Calu3 (cell line): ENCODE measurements at regions not wholly inside any gene's neighbourhood (a gene's known extent, or its start where the extent isn't known, plus 50 kb on each side); places are given as distances from the start of the nearest gene placed in this dataset.

Source experiments
- BruUV-seq: library from RNA; stranded (reverse); fragments of 400-500 nt; replicated peaks from 2 replicates; lab custom pipeline; 2021; lab: Mats Ljungman, UMichigan
- CTCF ChIA-PET: fragments of 300-600 bp; sonication (Branson Sonifier 250); formaldehyde crosslinking; loops from one replicate; lab custom pipeline; 2022; ENCODE audit warnings: antibody characterized with exemption; lab: Charles Lee
- DNase-seq: peaks from one replicate; pipeline ENCODE4 v3.0.0; 2022
- H3K27ac Mint-ChIP-seq: one replicate; pipeline ENCODE4 v1.8.0; 2022; ENCODE audit warnings: mixed read lengths; ENCODE audit not compliant: unreplicated experiment
- H3K27me3 Mint-ChIP-seq: one replicate; pipeline ENCODE4 v1.8.0; 2022; ENCODE audit warnings: mixed read lengths; ENCODE audit not compliant: unreplicated experiment
- H3K36me3 Mint-ChIP-seq: one replicate; pipeline ENCODE4 v1.8.0; 2022; ENCODE audit warnings: mild to moderate bottlenecking, moderate library complexity, mixed read lengths; ENCODE audit not compliant: insufficient read depth, unreplicated experiment
- H3K4me1 Mint-ChIP-seq: one replicate; pipeline ENCODE4 v1.8.0; 2022; ENCODE audit warnings: mild to moderate bottlenecking, low read depth, mixed read lengths; ENCODE audit not compliant: unreplicated experiment
- H3K4me3 Mint-ChIP-seq: one replicate; pipeline ENCODE4 v1.8.0; 2022; ENCODE audit warnings: mild to moderate bottlenecking, low read depth, moderate library complexity, mixed read lengths; ENCODE audit not compliant: unreplicated experiment
- H3K9me3 Mint-ChIP-seq: one replicate; pipeline ENCODE4 v1.8.0; 2022; ENCODE audit warnings: low read depth, mixed read lengths; ENCODE audit not compliant: unreplicated experiment
- intact Hi-C: fragments of 100-400 bp; cut with micrococcal nuclease; formaldehyde crosslinking; loops from one replicate; pipeline ENCODE4 v1.10.0; 2022; ENCODE audit not compliant: unreplicated experiment
- TF ChIP-seq, protein P1 (sequence below): fragments of 200-600 bp; IDR thresholded peaks from one replicate; pipeline ENCODE4 v1.8.0; 2022; ENCODE audit warnings: antibody characterized with exemption; ENCODE audit not compliant: unreplicated experiment

DNA sequence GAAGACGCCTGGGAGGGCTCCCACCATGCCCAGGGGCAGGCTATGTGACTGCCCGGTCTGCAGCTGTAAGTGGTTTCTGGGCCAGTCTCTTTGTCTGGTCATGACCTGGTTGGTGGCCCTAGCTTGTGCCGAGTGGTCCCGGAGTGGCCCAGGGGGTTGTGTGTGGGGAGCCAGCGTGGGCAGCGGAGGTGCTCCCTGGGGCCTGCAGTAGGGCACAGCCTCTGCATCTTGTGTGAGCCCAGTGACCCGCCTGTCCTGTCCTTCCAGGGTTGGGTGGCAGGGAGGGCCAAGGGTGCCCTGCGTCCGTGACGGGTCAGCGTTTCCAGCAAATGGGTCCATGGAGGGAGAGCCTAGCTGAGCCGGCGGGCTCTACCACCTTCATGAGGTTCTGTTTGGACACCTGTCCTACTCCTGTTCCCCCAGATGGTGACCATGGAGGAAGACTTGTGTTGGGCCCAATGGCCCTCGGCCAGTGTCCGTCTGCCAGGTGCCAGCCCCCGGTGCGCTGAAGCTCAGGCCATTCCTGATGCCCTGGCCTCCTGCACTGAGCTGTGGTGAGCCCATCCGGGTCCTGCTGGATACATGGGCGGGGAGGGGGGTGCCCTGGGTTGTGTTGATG, 215.4 kb downstream of the SNRPN start:
- no peaks in the 10 kb centered on the region for H3K4me1 Mint-ChIP-seq
- no peak overlapping the region for H3K27ac Mint-ChIP-seq
- no TSS peak for BruUV-seq
- TF ChIP-seq, protein P1, sequence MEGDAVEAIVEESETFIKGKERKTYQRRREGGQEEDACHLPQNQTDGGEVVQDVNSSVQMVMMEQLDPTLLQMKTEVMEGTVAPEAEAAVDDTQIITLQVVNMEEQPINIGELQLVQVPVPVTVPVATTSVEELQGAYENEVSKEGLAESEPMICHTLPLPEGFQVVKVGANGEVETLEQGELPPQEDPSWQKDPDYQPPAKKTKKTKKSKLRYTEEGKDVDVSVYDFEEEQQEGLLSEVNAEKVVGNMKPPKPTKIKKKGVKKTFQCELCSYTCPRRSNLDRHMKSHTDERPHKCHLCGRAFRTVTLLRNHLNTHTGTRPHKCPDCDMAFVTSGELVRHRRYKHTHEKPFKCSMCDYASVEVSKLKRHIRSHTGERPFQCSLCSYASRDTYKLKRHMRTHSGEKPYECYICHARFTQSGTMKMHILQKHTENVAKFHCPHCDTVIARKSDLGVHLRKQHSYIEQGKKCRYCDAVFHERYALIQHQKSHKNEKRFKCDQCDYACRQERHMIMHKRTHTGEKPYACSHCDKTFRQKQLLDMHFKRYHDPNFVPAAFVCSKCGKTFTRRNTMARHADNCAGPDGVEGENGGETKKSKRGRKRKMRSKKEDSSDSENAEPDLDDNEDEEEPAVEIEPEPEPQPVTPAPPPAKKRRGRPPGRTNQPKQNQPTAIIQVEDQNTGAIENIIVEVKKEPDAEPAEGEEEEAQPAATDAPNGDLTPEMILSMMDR, result no peak
- no peaks in the 10 kb centered on the region for H3K27me3 Mint-ChIP-seq
- no peaks in the 10 kb centered on the region for H3K36me3 Mint-ChIP-seq
- intact Hi-C loops, result no loop called here
- DNase-seq, result no peak
- no peak overlapping the region for H3K4me3 Mint-ChIP-seq
- no peaks in the 10 kb centered on the region for H3K9me3 Mint-ChIP-seq
- CTCF ChIA-PET, result no interaction called here

DNA sequence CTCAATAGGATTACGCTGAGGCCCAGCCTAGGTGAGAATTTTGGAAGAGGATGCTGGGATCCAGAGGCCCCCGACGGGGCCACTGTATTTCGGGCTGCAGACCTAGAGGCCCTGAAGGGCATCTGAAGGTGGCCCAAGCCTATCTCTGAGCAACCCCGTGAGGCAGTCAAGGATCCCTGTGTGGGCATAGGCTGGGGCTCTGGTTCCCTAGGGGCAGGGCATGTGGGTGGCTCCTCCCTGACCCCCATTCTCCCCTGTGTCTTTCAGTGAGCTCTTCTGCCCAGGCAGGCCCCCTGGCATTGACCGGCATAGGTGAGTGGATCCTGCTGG, 216.0 kb downstream of the SNRPN start:
- BruUV-seq, result no TSS peak
- TF ChIP-seq, protein P1, result no peak
- CTCF ChIA-PET, result no interaction called here
- DNase-seq, result no peak
- intact Hi-C loops, result no loop called here
- Mint-ChIP-seq H3K4me3 (no peak overlapping the region), H3K4me1 (no peaks in the 10 kb centered on the region), H3K9me3 (no peaks in the 10 kb centered on the region), H3K27me3 (no peaks in the 10 kb centered on the region), H3K27ac (no peak overlapping the region), H3K36me3 (no peaks in the 10 kb centered on the region)

GRCh38 chr15:25171111-25171811, 216.5 kb downstream of the SNRPN start:
- Mint-ChIP-seq H3K27me3 (no peaks in the 10 kb centered on the region), H3K4me1 (no peaks in the 10 kb centered on the region), H3K9me3 (no peaks in the 10 kb centered on the region), H3K27ac (no peak overlapping the region), H3K36me3 (no peaks in the 10 kb centered on the region), H3K4me3 (no peak overlapping the region)
- no peak for DNase-seq
- TF ChIP-seq, protein P1, result no peak
- intact Hi-C loops, result no loop called here
- CTCF ChIA-PET, result no interaction called here
- no TSS peak for BruUV-seq

DNA sequence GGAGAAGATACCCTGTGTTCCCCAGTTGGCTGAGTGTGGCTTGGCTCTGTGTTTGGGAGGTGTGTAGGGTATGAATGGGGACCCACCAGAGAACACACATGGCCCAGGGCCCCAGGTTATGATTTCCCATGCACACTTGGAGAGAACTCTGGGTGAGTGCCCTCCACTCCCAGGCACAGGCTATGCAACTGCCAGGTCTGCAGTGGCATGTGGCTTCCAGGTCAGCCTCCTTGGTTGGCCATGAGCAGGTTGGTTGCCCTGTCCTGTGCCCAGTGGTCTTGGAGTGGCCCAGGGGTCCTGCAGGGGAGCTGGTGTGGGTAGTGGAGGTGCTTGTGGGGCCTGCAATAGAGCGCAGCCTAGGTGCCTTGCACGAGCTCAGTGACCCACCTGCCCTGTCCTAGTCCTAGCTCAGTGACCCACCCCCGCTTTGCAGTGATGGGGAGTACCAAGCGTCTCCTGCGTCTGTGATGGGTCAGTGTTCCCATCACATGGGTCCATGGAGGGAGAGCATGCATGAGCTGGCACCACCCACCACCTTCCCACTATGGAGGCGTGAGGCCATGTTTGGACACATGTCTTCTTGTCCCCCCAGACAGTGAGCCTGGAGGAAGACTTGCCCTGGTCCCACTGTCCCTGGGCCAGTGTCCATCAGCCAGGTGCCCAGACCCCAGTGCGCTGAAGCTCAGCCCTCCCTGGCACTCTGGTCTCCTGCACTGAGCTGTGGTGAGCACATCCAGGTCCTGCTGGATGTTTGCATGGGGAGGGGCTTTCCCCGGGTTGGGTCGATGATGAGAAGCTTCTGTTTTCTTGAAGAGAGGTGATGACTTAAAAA, 217.3 kb downstream of the SNRPN start:
- no peak for DNase-seq
- CTCF ChIA-PET, result no interaction called here
- intact Hi-C loops, result no loop called here
- H3K27ac Mint-ChIP-seq, result no peak overlapping the region
- H3K27me3 Mint-ChIP-seq, result no peaks in the 10 kb centered on the region
- H3K4me1 Mint-ChIP-seq, result no peaks in the 10 kb centered on the region
- TF ChIP-seq, protein P1, result no peak
- no peaks in the 10 kb centered on the region for H3K9me3 Mint-ChIP-seq
- no peak overlapping the region for H3K4me3 Mint-ChIP-seq
- BruUV-seq, result no TSS peak
- no peaks in the 10 kb centered on the region for H3K36me3 Mint-ChIP-seq
